H1 (cell line): ENCODE measurements at regions not wholly inside any gene's neighbourhood (a gene's known extent, or its start where the extent isn't known, plus 50 kb on each side); places are given as distances from the start of the nearest gene placed in this dataset.

Experiments used
- CTCF ChIA-PET: fragments of 300-600 bp; sonication (Branson Sonifier 250); formaldehyde crosslinking; loops from one replicate; lab custom pipeline; 2021; ENCODE audit not compliant: partially characterized antibody; lab: Charles Lee
- POLR2A ChIA-PET: fragments of 300-600 bp; sonication (Branson Sonifier 250); formaldehyde crosslinking; loops from one replicate; lab custom pipeline; 2021; ENCODE audit warnings: inconsistent platforms; ENCODE audit not compliant: partially characterized antibody; lab: Charles Lee
- DNase-seq, 2 experiments: peaks; one replicate each; pipeline versions ENCODE4 v3.0.0 to v3.0.0-alpha.2; 2010 to 2022; ENCODE audit warnings: low spot score in 2 of 2, low read depth in 1 of 2, mixed read lengths in 1 of 2
- FAIRE-seq: peaks from 2 replicates; lab custom pipeline; 2011; peaks lifted over from hg19 to GRCh38; lab: Jason Lieb, UNC
- H2AFZ ChIP-seq: 2 replicates; pipeline ENCODE4 v1.8.1; 2012; ENCODE audit warnings: low read length, inconsistent platforms
- H2AK5ac ChIP-seq: 2 replicates; pipeline ENCODE4 v1.6.1; 2013; ENCODE audit warnings: low read depth, low read length
- H2BK120ac ChIP-seq: replicated peaks from 2 replicates; pipeline ENCODE3; 2013; ENCODE audit warnings: low read depth, low read length, inconsistent platforms
- H2BK12ac ChIP-seq: 2 replicates; pipeline ENCODE4 v1.6.1; 2013; ENCODE audit warnings: low read depth, low read length
- H2BK15ac ChIP-seq: 2 replicates; pipeline ENCODE4 v1.6.1; 2013; ENCODE audit warnings: low read length
- H2BK20ac ChIP-seq: 2 replicates; pipeline ENCODE4 v1.6.1; 2013; ENCODE audit warnings: low read length
- H2BK5ac ChIP-seq: 2 replicates; pipeline ENCODE4 v1.6.1; 2013; ENCODE audit warnings: low read depth, low read length
- H3K14ac ChIP-seq: 2 replicates; pipeline ENCODE4 v1.6.1; 2013; ENCODE audit warnings: inconsistent platforms; ENCODE audit not compliant: insufficient read length
- H3K18ac ChIP-seq: 2 replicates; pipeline ENCODE4 v1.6.1; 2013; ENCODE audit warnings: low read length; ENCODE audit errors: extremely low read depth
- H3K23ac ChIP-seq: 2 replicates; pipeline ENCODE4 v1.6.1; 2013; ENCODE audit warnings: inconsistent platforms; ENCODE audit not compliant: insufficient read length
- H3K23me2 ChIP-seq: 2 replicates; pipeline ENCODE4 v1.6.1; 2013; ENCODE audit warnings: low read depth, low read length
- H3K27ac ChIP-seq: 2 replicates; pipeline ENCODE4 v1.6.1; 2011; ENCODE audit warnings: low read depth, low read length, inconsistent platforms
- H3K27me3 ChIP-seq, 4 experiments: replicated peaks in 1 of 4; 1 replicate in 1 of 4; 2 replicates in 3 of 4; pipeline versions ENCODE4 v1.6.1 to v1.8.1; 2011 to 2013; ENCODE audit warnings: low read length in 3 of 4, mild to moderate bottlenecking in 3 of 4, inconsistent platforms in 2 of 4, mixed read lengths in 2 of 4, moderate library complexity in 1 of 4; ENCODE audit not compliant: control insufficient read depth in 3 of 4, insufficient read depth in 3 of 4; ENCODE audit errors: extremely low read depth in 1 of 4
- H3K36me3 ChIP-seq, 4 experiments: 2 replicates each; pipeline versions ENCODE4 v1.6.1 to v1.8.1; 2011 to 2013; ENCODE audit warnings: mild to moderate bottlenecking in 4 of 4, low read length in 3 of 4, moderate library complexity in 2 of 4, control low read depth in 1 of 4, inconsistent platforms in 1 of 4; ENCODE audit not compliant: insufficient read depth in 4 of 4, control insufficient read depth in 2 of 4
- H3K4ac ChIP-seq: replicated peaks from 2 replicates; pipeline ENCODE3; 2013; ENCODE audit warnings: low read length, low read depth, mixed read lengths, inconsistent platforms; ENCODE audit not compliant: insufficient read length
- H3K4me1 ChIP-seq, 4 experiments: replicated peaks in 1 of 4; 1 replicate in 1 of 4; 2 replicates in 3 of 4; pipeline versions ENCODE4 v1.6.1 to v1.8.1; 2011 to 2013; ENCODE audit warnings: low read length in 3 of 4, inconsistent platforms in 2 of 4, mixed read lengths in 1 of 4; ENCODE audit not compliant: insufficient read depth in 4 of 4, control insufficient read depth in 3 of 4
- H3K4me2 ChIP-seq, 2 experiments: 2 replicates each; pipeline versions ENCODE4 v1.6.1 to v1.8.1; 2011 to 2013; ENCODE audit warnings: low read depth in 2 of 2, low read length in 2 of 2, control low read depth in 1 of 2, inconsistent platforms in 1 of 2, mild to moderate bottlenecking in 1 of 2; ENCODE audit not compliant: insufficient read depth in 1 of 2
- H3K4me3 ChIP-seq, 4 experiments: fragments of 200-600, 300-600 bp in 1 of 4; sonication (generic), shearing (Covaris generic), sonication (Bioruptor Twin) in 1 of 4; 2 replicates each; pipeline versions ENCODE4 v1.5.1 to v1.8.1; 2011 to 2016; ENCODE audit warnings: low read length in 4 of 4, low read depth in 3 of 4, control low read depth in 2 of 4, inconsistent platforms in 2 of 4, mild to moderate bottlenecking in 2 of 4, mixed read lengths in 1 of 4, moderate library complexity in 1 of 4; ENCODE audit not compliant: insufficient read depth in 2 of 4; ENCODE audit errors: extremely low read depth in 1 of 4
- H3K56ac ChIP-seq: replicated peaks from 2 replicates; pipeline ENCODE3; 2013; ENCODE audit warnings: low read depth, mild to moderate bottlenecking, mixed read lengths, low read length, inconsistent platforms; ENCODE audit not compliant: insufficient read length
- H3K79me1 ChIP-seq: 2 replicates; pipeline ENCODE4 v1.6.1; 2013; ENCODE audit warnings: low read depth, low read length, control low read depth
- H3K79me2 ChIP-seq, 2 experiments: 2 replicates each; pipeline versions ENCODE4 v1.6.1 to v1.8.1; 2012 to 2013; ENCODE audit warnings: low read length in 2 of 2, mild to moderate bottlenecking in 2 of 2, inconsistent platforms in 1 of 2; ENCODE audit not compliant: insufficient read depth in 2 of 2, control insufficient read depth in 1 of 2
- H3K9ac ChIP-seq, 4 experiments: replicated peaks in 1 of 4; 1 replicate in 1 of 4; 2 replicates in 3 of 4; pipeline versions ENCODE4 v1.6.1 to v1.8.1; 2011 to 2013; ENCODE audit warnings: low read depth in 3 of 4, low read length in 3 of 4, control low read depth in 2 of 4, mild to moderate bottlenecking in 2 of 4, moderate library complexity in 2 of 4, inconsistent platforms in 1 of 4; ENCODE audit errors: extremely low read depth in 1 of 4
- H3K9me3 ChIP-seq, 2 experiments: 2 replicates each; pipeline versions ENCODE4 v1.6.1 to v1.8.1; 2012 to 2013; ENCODE audit warnings: mild to moderate bottlenecking in 2 of 2, moderate library complexity in 2 of 2, control low read depth in 1 of 2, inconsistent platforms in 1 of 2, low read depth in 1 of 2, low read length in 1 of 2, mixed read lengths in 1 of 2; ENCODE audit not compliant: insufficient read depth in 2 of 2
- H4K20me1 ChIP-seq, 2 experiments: replicated peaks in 1 of 2; 2 replicates each; pipeline versions ENCODE3 to v1.8.1; 2011 to 2013; ENCODE audit warnings: inconsistent platforms in 2 of 2, low read length in 2 of 2, mild to moderate bottlenecking in 1 of 2; ENCODE audit not compliant: insufficient read depth in 2 of 2, control insufficient read depth in 1 of 2
- H4K5ac ChIP-seq: 2 replicates; pipeline ENCODE4 v1.6.1; 2013; ENCODE audit warnings: low read length, low read depth, mixed read lengths, inconsistent platforms; ENCODE audit not compliant: insufficient read length
- H4K8ac ChIP-seq: 2 replicates; pipeline ENCODE4 v1.8.0; 2013; ENCODE audit warnings: mild to moderate bottlenecking, moderate library complexity, low read length, inconsistent platforms; ENCODE audit not compliant: insufficient read depth; ENCODE audit errors: extremely low read depth
- H4K91ac ChIP-seq: replicated peaks from 2 replicates; pipeline ENCODE3; 2013; ENCODE audit warnings: low read length, mixed read lengths, inconsistent platforms; ENCODE audit not compliant: insufficient read length
- FOSL1 ChIP-seq: IDR thresholded peaks from 2 replicates; pipeline ENCODE4 v1.6.1; 2011; ENCODE audit warnings: mild to moderate bottlenecking, low read depth, low read length, moderate library complexity; ENCODE audit not compliant: insufficient read depth
- KDM5A ChIP-seq: fragments of 200-600 bp; IDR thresholded peaks from 2 replicates; pipeline ENCODE4 v1.7.1; 2012; ENCODE audit warnings: mild to moderate bottlenecking, low read length, inconsistent platforms, mixed read lengths
- RAD21 ChIP-seq, 2 experiments: IDR thresholded peaks in 1 of 2; conservative IDR thresholded peaks in 1 of 2; 2 replicates each; pipeline ENCODE4 v1.6.1; 2011; ENCODE audit warnings: low read depth in 2 of 2, low read length in 2 of 2, improper control_type of control experiment in 1 of 2, inconsistent platforms in 1 of 2, mild to moderate bottlenecking in 1 of 2, moderate library complexity in 1 of 2
- WGBS, 2 experiments: shearing (Covaris generic) in 1 of 2; methylation state at CpG; one replicate each; pipeline versions ENCODE4 v1.1.6 to v1.1.7; 2013 to 2015; ENCODE audit warnings: low lambda C conversion rate in 2 of 2, mixed read lengths in 2 of 2, inconsistent platforms in 1 of 2, low coverage in 1 of 2, missing lambda C conversion rate in 1 of 2; ENCODE audit not compliant: insufficient replicate concordance in 2 of 2, insufficient coverage in 1 of 2, insufficient read length in 1 of 2; ENCODE audit errors: extremely low coverage in 1 of 2, missing lambda C conversion rate in 1 of 2; 5-methylcytosine and 5-hydroxymethylcytosine counted together
- TF ChIP-seq, protein P1 (sequence below), 3 experiments: IDR thresholded peaks; 1 replicate in 2 of 3; 2 replicates in 1 of 3; pipeline versions ENCODE4 v1.5.1 to v1.6.1; 2011; ENCODE audit warnings: low read length in 3 of 3, mild to moderate bottlenecking in 3 of 3, inconsistent platforms in 2 of 3, low read depth in 1 of 3, moderate library complexity in 1 of 3; ENCODE audit not compliant: insufficient read depth in 1 of 3; ENCODE audit errors: control extremely low read depth in 1 of 3

DNA sequence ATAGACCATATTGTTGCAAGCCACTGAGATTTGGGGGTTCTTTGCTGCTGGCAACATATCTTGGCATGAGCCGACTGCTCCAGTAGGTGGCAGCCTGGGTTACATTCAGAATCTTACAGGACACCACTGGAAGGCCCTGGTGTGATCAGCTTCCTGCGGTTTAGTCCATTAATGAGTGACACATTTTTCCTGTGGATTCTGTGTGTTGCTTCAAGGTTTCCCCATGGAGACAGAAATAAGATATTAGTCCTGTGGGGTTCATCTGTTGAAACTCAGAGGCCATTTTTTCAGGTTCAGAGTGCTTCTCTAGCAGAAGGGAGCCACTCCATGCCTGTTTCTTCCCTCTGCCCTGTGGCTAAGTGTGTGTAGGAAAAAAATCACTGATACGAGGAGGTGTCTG, 116.2 kb downstream of the MFSD1 start:
- Histone ChIP-seq H2BK20ac (no peak overlapping the region), H3K4ac (no peak overlapping the region), H4K20me1 (no peaks in the 10 kb centered on the region), H3K27me3 (no peaks in the 10 kb centered on the region), H3K79me1 (no peaks in the 10 kb centered on the region), H2BK15ac (no peak overlapping the region), H2AFZ (peak overlapping the region; percentile 42; the same call in 1 of the 2 replicates), H3K18ac (no peak overlapping the region), H4K91ac (no peak overlapping the region), H2BK120ac (no peak overlapping the region), H3K9ac (no peak overlapping the region), H3K9me3 (no peaks in the 10 kb centered on the region), H3K23me2 (no peaks in the 10 kb centered on the region), H3K4me3 (no peak overlapping the region), H2BK12ac (no peak overlapping the region), H3K4me1 (no peaks in the 10 kb centered on the region), H3K14ac (no peak overlapping the region), H3K36me3 (no peaks in the 10 kb centered on the region), H4K5ac (no peak overlapping the region), H3K27ac (no peak overlapping the region), H2BK5ac (no peak overlapping the region), H4K8ac (no peak overlapping the region), H3K4me2 (no peak overlapping the region), H2AK5ac (no peak overlapping the region), H3K23ac (no peak overlapping the region), H3K79me2 (no peaks in the 10 kb centered on the region), H3K56ac (no peak overlapping the region)
- 56% methylated on average over 3 of the region's 3 CpGs; no CpG with 5 or more reads in 1 of the 2 experiments for WGBS, 2 experiments
- CTCF ChIA-PET = interaction anchor here (0.6 to 4.7 kb wide), 40 partner anchors 9 to 341 kb away, joined by 3 to 29 read pairs (median 4); partner anchors contain the start of gene IQCJ
- FAIRE-seq (peak; percentile 94), DNase-seq (peak; percentile 29 to 74)
- POLR2A ChIA-PET = interaction anchor here (0.9 kb wide), 1 partner anchor 9 kb away, joined by 3 read pairs; no protein-coding TSS in a partner anchor
- TF ChIP-seq FOSL1 (no peak), KDM5A (no peak), RAD21 (IDR thresholded peaks at IDR 0.05 in 1 of 2, conservative IDR thresholded peaks at IDR 0.05 in 1 of 2; ENCODE audit: low read depth in 2 of 2, low read length in 2 of 2) (peak; percentile 86 to 90)
- TF ChIP-seq, protein P1, sequence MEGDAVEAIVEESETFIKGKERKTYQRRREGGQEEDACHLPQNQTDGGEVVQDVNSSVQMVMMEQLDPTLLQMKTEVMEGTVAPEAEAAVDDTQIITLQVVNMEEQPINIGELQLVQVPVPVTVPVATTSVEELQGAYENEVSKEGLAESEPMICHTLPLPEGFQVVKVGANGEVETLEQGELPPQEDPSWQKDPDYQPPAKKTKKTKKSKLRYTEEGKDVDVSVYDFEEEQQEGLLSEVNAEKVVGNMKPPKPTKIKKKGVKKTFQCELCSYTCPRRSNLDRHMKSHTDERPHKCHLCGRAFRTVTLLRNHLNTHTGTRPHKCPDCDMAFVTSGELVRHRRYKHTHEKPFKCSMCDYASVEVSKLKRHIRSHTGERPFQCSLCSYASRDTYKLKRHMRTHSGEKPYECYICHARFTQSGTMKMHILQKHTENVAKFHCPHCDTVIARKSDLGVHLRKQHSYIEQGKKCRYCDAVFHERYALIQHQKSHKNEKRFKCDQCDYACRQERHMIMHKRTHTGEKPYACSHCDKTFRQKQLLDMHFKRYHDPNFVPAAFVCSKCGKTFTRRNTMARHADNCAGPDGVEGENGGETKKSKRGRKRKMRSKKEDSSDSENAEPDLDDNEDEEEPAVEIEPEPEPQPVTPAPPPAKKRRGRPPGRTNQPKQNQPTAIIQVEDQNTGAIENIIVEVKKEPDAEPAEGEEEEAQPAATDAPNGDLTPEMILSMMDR (IDR thresholded peaks at IDR 0.05; ENCODE audit: control extremely low read depth in 1 of 3, insufficient read depth in 1 of 3, low read depth in 1 of 3, low read length in 3 of 3) = peak; percentile 76 to 90 (median 78)
